ENCODE measurements at regions not wholly inside any gene's neighbourhood (a gene's known extent, or its start where the extent isn't known, plus 50 kb on each side); places are given as distances from the start of the nearest gene placed in this dataset.

DNA sequence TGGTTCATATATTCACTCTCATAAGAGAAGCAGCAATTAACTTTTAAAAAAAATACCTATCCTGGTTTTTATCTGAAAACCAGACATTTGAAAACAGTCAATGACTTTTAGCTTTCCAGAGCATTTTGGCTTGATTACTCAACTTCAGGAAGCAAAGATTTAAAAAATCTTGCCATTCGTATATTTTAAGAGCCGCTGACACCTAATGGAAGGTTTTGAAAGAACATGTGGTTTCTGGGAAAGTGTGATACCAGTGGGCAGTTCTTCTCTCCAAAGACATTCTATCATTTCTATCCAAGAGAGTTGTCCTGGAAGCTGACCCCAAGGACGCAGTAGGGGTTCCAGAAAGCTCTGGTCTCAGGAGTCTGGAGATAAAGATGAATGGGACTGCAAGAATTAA is 234.7 kb downstream of the TTC32 start:
- TF ChIP-seq, protein P1, sequence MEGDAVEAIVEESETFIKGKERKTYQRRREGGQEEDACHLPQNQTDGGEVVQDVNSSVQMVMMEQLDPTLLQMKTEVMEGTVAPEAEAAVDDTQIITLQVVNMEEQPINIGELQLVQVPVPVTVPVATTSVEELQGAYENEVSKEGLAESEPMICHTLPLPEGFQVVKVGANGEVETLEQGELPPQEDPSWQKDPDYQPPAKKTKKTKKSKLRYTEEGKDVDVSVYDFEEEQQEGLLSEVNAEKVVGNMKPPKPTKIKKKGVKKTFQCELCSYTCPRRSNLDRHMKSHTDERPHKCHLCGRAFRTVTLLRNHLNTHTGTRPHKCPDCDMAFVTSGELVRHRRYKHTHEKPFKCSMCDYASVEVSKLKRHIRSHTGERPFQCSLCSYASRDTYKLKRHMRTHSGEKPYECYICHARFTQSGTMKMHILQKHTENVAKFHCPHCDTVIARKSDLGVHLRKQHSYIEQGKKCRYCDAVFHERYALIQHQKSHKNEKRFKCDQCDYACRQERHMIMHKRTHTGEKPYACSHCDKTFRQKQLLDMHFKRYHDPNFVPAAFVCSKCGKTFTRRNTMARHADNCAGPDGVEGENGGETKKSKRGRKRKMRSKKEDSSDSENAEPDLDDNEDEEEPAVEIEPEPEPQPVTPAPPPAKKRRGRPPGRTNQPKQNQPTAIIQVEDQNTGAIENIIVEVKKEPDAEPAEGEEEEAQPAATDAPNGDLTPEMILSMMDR (IDR thresholded peaks at IDR 0.05) = no peak
- TF ChIP-seq POLR2A (IDR thresholded peaks at IDR 0.05) = no peak
- no peak for TF ChIP-seq POLR2AphosphoS5 (IDR thresholded peaks at IDR 0.05; ENCODE audit: insufficient read depth in 1 of 2, low read depth in 1 of 2)

Data from vagina (tissue), 2 donors.